Spleen (tissue), 7 donors: ENCODE measurements at regions not wholly inside any gene's neighbourhood (a gene's known extent, or its start where the extent isn't known, plus 50 kb on each side); places are given as distances from the start of the nearest gene placed in this dataset.

Experiments
- CTCF ChIP-seq, 11 experiments: fragments of 200-600 bp in 7 of 11; fragments of 450-650 bp in 4 of 11; sonication (generic) in 4 of 11; IDR thresholded peaks in 8 of 11; conservative IDR thresholded peaks in 3 of 11; 1 replicate in 7 of 11; 2 replicates in 4 of 11; pipeline versions ENCODE4 v1.4.0 to v1.8.0; 2016 to 2021; ENCODE audit warnings: antibody characterized with exemption in 11 of 11, inconsistent platforms in 4 of 11, mild to moderate bottlenecking in 1 of 11
- POLR2AphosphoS5 ChIP-seq, 3 donors: sonication (generic); formaldehyde crosslinking; IDR thresholded peaks; one replicate each; pipeline ENCODE4 v1.5.1; 2017; ENCODE audit warnings: antibody characterized with exemption in 3 of 3
- donor health status: DM: no; HTN: no; CAD: no; lungs with moderate emphysema.
- donor health status: DM: no; HTN: no; CAD: no.
- donor health status: DM: no; HTN: no; CAD: no.

- TF ChIP-seq CTCF (IDR thresholded peaks at IDR 0.05 in 8 of 11, conservative IDR thresholded peaks at IDR 0.05 in 3 of 11) (no peak), POLR2AphosphoS5 (IDR thresholded peaks at IDR 0.05) (no peak)
Observed at GRCh38 chr17:74059479-74060240, 143.8 kb upstream of the RPL38 start.
